ENCODE measurements at regions not wholly inside any gene's neighbourhood (a gene's known extent, or its start where the extent isn't known, plus 50 kb on each side); places are given as distances from the start of the nearest gene placed in this dataset.

- TF ChIP-seq CTCF (IDR thresholded peaks at IDR 0.05; ENCODE audit: insufficient read depth, low read length) (no peak), REST (IDR thresholded peaks at IDR 0.05; ENCODE audit: insufficient replicate concordance, low read depth) (no peak), POLR2AphosphoS5 (IDR thresholded peaks at IDR 0.05; ENCODE audit: low read depth) (no peak), GABPA (IDR thresholded peaks at IDR 0.05; ENCODE audit: low read depth) (no peak), SPI1 (IDR thresholded peaks at IDR 0.05; ENCODE audit: borderline replicate concordance, low read depth) (no peak)
These were observed 562.4 kb downstream of the KCTD8 start for GRCh38 chr4:43886196-43886595.
